Adrenal gland (tissue), 5 donors: ENCODE measurements at regions not wholly inside any gene's neighbourhood (a gene's known extent, or its start where the extent isn't known, plus 50 kb on each side); places are given as distances from the start of the nearest gene placed in this dataset.

Experiments used
- CTCF ChIP-seq, 6 experiments: fragments of 450-650 bp in 4 of 6; fragments of 200-600 bp in 2 of 6; sonication (generic) in 1 of 6; IDR thresholded peaks; 1 replicate in 5 of 6; 2 replicates in 1 of 6; pipeline versions ENCODE4 v1.5.1 to v1.8.0; 2016 to 2021; ENCODE audit warnings: antibody characterized with exemption in 6 of 6, mild to moderate bottlenecking in 2 of 6, moderate library complexity in 1 of 6
- POLR2A ChIP-seq, 2 donors: fragments of 450-650 bp; IDR thresholded peaks; one replicate each; pipeline ENCODE4 v1.6.1; 2017; ENCODE audit warnings: antibody characterized with exemption in 2 of 2, mild to moderate bottlenecking in 2 of 2, moderate library complexity in 1 of 2
- donor health status: DM: no; HTN: no; CAD: no.

GRCh38 chr3:23685541-23686258 lies 120.1 kb upstream of the UBE2E1 start:
- TF ChIP-seq CTCF (IDR thresholded peaks at IDR 0.05), result no peak
- no peak for TF ChIP-seq POLR2A (IDR thresholded peaks at IDR 0.05)
